ENCODE measurements at regions not wholly inside any gene's neighbourhood (a gene's known extent, or its start where the extent isn't known, plus 50 kb on each side); places are given as distances from the start of the nearest gene placed in this dataset.
"Not testable (repeated sequence)": the region's sequence is repeated elsewhere in the genome, so short reads cannot be mapped to it uniquely, and the experiment has no call there.

DNA sequence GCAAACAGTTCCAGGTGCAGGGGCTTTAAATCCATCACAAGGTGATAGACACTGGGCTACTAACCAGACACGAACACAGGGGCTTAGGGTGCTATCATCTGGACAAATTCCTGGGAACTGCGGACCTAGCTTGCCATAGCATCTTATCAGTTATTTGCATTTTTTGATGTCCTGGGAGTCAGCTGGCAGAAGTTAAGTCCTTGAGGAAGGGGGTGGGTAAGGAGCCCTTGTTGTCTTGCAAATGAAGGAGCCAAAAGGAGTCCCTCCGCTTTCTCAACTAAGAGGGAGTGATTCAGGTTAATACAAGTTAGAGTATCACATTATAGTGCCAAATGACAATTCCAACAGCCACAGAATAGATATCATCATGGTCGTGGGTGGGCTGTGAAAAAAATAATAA, 108.9 kb downstream of the NPAP1 start:
- DNase-seq (ENCODE audit: extremely low spot score): no peak
- TF ChIP-seq L3MBTL2 (conservative IDR thresholded peaks at IDR 0.05) (no peak), ZNF384 (IDR thresholded peaks at IDR 0.05) (no peak), SUZ12 (IDR thresholded peaks at IDR 0.05) (no peak), TARDBP (IDR thresholded peaks at IDR 0.05) (no peak), FOXM1 (IDR thresholded peaks at IDR 0.05; ENCODE audit: borderline replicate concordance) (no peak), NFRKB (IDR thresholded peaks at IDR 0.05) (no peak), BHLHE40 (IDR thresholded peaks at IDR 0.05; ENCODE audit: borderline replicate concordance) (no peak)
- TF ChIP-seq, protein P1, sequence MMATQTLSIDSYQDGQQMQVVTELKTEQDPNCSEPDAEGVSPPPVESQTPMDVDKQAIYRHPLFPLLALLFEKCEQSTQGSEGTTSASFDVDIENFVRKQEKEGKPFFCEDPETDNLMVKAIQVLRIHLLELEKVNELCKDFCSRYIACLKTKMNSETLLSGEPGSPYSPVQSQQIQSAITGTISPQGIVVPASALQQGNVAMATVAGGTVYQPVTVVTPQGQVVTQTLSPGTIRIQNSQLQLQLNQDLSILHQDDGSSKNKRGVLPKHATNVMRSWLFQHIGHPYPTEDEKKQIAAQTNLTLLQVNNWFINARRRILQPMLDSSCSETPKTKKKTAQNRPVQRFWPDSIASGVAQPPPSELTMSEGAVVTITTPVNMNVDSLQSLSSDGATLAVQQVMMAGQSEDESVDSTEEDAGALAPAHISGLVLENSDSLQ (IDR thresholded peaks at IDR 0.05): no peak
- POLR2A ChIA-PET: no interaction called here
- CTCF ChIA-PET: no interaction called here

GRCh38 chr15:24786347-24786746, 110.8 kb downstream of the NPAP1 start:
- no peak for DNase-seq (ENCODE audit: extremely low spot score)
- POLR2A ChIA-PET: no interaction called here
- CTCF ChIA-PET: no interaction called here
- no peak for TF ChIP-seq ARNT (IDR thresholded peaks at IDR 0.05)
- TF ChIP-seq CTBP1 (IDR thresholded peaks at IDR 0.05; ENCODE audit: borderline replicate concordance): no peak
- no peak for TF ChIP-seq TARDBP (IDR thresholded peaks at IDR 0.05)
- TF ChIP-seq ZNF384 (IDR thresholded peaks at IDR 0.05): no peak
- TF ChIP-seq LEF1 (IDR thresholded peaks at IDR 0.05; ENCODE audit: borderline replicate concordance): no peak
- TF ChIP-seq BHLHE40 (IDR thresholded peaks at IDR 0.05; ENCODE audit: borderline replicate concordance): no peak
- no peak for TF ChIP-seq SP1 (IDR thresholded peaks at IDR 0.05)
- no peak for TF ChIP-seq L3MBTL2 (conservative IDR thresholded peaks at IDR 0.05)
- no peak for TF ChIP-seq FOXM1 (IDR thresholded peaks at IDR 0.05; ENCODE audit: borderline replicate concordance)
- TF ChIP-seq FOXK2 (IDR thresholded peaks at IDR 0.05): no peak
- no peak for TF ChIP-seq NFRKB (IDR thresholded peaks at IDR 0.05)
- TF ChIP-seq, protein P1 (IDR thresholded peaks at IDR 0.05): no peak
- TF ChIP-seq ELF4 (IDR thresholded peaks at IDR 0.05): no peak

GRCh38 chr15:24802624-24803023, 127.0 kb downstream of the NPAP1 start:
- POLR2A ChIA-PET; CTCF ChIA-PET; DNase-seq (ENCODE audit: extremely low spot score): not testable (repeated sequence)

DNA sequence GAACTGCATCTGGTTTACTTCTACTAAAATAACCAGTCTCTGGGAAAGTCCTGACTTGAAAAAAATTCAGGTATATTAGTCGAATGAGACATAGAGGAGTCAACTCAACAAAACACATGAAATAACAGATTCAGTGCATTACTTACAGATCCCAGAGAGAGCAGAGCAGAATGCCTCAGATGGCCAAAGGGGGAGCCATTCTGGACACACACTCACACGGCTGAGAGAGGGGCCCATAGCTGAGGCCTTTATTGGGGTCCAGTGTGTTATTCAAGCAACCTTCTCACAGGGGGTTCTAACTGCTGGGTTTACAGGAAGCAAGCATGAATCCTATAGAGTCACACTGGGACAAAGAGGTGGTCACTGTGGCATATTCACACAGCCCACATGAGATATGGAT, 135.1 kb upstream of the SNRPN start:
- ChIA-PET CTCF (no interaction called here), POLR2A (no interaction called here)
- TF ChIP-seq FOXA1 (IDR thresholded peaks at IDR 0.05) (no peak), TARDBP (IDR thresholded peaks at IDR 0.05) (no peak), BHLHE40 (IDR thresholded peaks at IDR 0.05; ENCODE audit: borderline replicate concordance) (no peak), ARNT (IDR thresholded peaks at IDR 0.05) (no peak), NFRKB (IDR thresholded peaks at IDR 0.05) (no peak), ELF4 (IDR thresholded peaks at IDR 0.05) (no peak), HDGF (IDR thresholded peaks at IDR 0.05; ENCODE audit: borderline replicate concordance) (no peak), SUZ12 (IDR thresholded peaks at IDR 0.05) (no peak), ZNF384 (IDR thresholded peaks at IDR 0.05) (no peak), FOXK2 (IDR thresholded peaks at IDR 0.05) (no peak), FOXM1 (IDR thresholded peaks at IDR 0.05; ENCODE audit: borderline replicate concordance) (no peak), SP1 (IDR thresholded peaks at IDR 0.05) (no peak), LEF1 (IDR thresholded peaks at IDR 0.05; ENCODE audit: borderline replicate concordance) (no peak)

GRCh38 chr15:24823473-24823872, 131.3 kb upstream of the SNRPN start:
- DNase-seq (ENCODE audit: extremely low spot score): no peak
- ChIA-PET POLR2A (no interaction called here), CTCF (no interaction called here)
- no peak for TF ChIP-seq FOXA1 (IDR thresholded peaks at IDR 0.05)
- no peak for TF ChIP-seq BHLHE40 (IDR thresholded peaks at IDR 0.05; ENCODE audit: borderline replicate concordance)
- TF ChIP-seq, protein P1 (IDR thresholded peaks at IDR 0.05): no peak
- no peak for TF ChIP-seq LEF1 (IDR thresholded peaks at IDR 0.05; ENCODE audit: borderline replicate concordance)
- TF ChIP-seq ELF4 (IDR thresholded peaks at IDR 0.05): no peak

More for the DNA sequence above, 135.1 kb upstream of the SNRPN start:
- DNase-seq (ENCODE audit: extremely low spot score): no peak

- TF ChIP-seq, protein P1 (IDR thresholded peaks at IDR 0.05): no peak
- TF ChIP-seq FOXK2 (IDR thresholded peaks at IDR 0.05) (no peak), SUZ12 (IDR thresholded peaks at IDR 0.05) (no peak), ARNT (IDR thresholded peaks at IDR 0.05) (no peak), BHLHE40 (IDR thresholded peaks at IDR 0.05; ENCODE audit: borderline replicate concordance) (no peak), FOXA1 (IDR thresholded peaks at IDR 0.05) (no peak), TARDBP (IDR thresholded peaks at IDR 0.05) (no peak), FOXM1 (IDR thresholded peaks at IDR 0.05; ENCODE audit: borderline replicate concordance) (no peak), ELF4 (IDR thresholded peaks at IDR 0.05) (no peak), SP1 (IDR thresholded peaks at IDR 0.05) (no peak), CTBP1 (IDR thresholded peaks at IDR 0.05; ENCODE audit: borderline replicate concordance) (no peak), L3MBTL2 (conservative IDR thresholded peaks at IDR 0.05) (no peak), NFRKB (IDR thresholded peaks at IDR 0.05) (no peak), HDGF (IDR thresholded peaks at IDR 0.05; ENCODE audit: borderline replicate concordance) (no peak), LEF1 (IDR thresholded peaks at IDR 0.05; ENCODE audit: borderline replicate concordance) (no peak), ZNF384 (IDR thresholded peaks at IDR 0.05) (no peak)
- ChIA-PET POLR2A (no interaction called here), CTCF (no interaction called here)
- no peak for DNase-seq (ENCODE audit: extremely low spot score)
Observed at GRCh38 chr15:24832282-24832681, 122.5 kb upstream of the SNRPN start.
